Pons (tissue), 1 donor: ENCODE measurements at regions not wholly inside any gene's neighbourhood (a gene's known extent, or its start where the extent isn't known, plus 50 kb on each side); places are given as distances from the start of the nearest gene placed in this dataset.

ENCODE experiments used
- DNase-seq: peaks from one replicate; pipeline ENCODE4 v3.0.0-alpha.2; 2016; ENCODE audit warnings: low spot score

GRCh38 chr6:128666405-128666804 is 146.0 kb upstream of the PTPRK start:
- no peak for DNase-seq

GRCh38 chr6:128663238-128663637 is 142.8 kb upstream of the PTPRK start:
- no peak for DNase-seq

- DNase-seq, result no peak
Observed at GRCh38 chr6:128659878-128660622, 139.7 kb upstream of the PTPRK start.

DNA sequence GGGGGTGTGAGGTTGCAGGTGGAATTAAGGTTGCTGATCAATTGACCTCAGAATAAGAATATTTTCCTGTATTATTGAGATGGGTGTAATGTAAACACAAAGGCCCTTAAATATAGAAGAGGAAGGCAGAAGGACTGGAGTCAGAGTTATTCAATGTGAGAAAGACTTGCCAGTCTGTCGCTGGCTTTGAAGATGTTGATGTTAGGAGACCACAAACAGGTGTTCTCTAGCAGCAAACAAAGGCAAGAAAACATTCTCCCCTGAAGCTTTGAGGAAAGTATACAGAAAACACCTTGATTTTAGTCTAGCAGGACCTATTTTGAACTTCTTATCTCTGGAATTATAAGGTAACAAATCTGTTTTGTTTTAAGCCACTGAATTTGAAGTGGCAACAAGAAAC is 138.9 kb upstream of the PTPRK start:
- DNase-seq, result no peak

DNA sequence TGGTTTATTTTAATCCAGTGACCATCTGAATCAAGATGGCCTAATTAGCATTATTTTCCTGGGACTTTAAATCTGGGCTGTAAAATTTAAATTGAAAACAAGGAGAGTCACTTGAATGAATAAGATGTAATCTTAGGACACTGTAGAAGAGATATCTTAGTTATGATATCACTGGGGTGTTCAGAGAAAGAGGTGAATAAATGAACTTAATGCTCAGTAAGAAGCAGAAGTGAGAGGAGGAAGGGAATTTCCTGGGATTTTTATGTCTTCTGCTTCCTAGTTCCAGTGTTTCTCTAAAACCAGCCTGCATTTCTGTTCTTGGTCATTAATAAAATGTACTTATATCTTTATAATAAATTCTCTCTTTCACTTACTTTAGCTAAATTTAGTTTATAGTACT is 136.8 kb upstream of the PTPRK start:
- no peak for DNase-seq

DNA sequence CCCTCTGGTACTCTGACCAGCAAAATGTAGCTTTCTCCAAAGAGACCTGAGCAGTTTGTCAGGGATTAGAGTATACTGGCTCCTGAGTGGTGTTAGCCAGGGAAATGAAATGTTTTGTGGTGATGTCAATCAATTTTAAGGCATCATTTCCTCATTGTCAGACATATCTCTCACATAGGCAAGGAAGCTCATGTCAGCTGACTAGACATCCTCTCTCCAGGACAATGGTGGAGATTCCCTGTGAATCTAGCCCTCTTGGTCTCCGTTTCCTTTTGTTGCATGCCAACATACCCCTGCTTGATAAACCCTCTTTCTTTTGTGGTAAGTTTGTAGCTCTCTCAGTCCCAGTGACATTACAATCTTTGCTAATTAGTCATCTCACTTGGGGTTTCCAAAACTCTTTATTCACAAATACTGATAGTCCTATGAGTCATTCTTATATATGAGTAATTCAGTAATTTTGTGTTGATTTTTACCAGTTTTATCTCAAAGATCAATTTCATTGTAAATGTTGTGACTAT is 135.6 kb upstream of the PTPRK start:
- no peak for DNase-seq

- no peak for DNase-seq
Observed at GRCh38 chr6:128648022-128648598, 127.7 kb upstream of the PTPRK start.

- no peak for DNase-seq
Observed at GRCh38 chr6:128642132-128642531, 121.7 kb upstream of the PTPRK start.

DNA sequence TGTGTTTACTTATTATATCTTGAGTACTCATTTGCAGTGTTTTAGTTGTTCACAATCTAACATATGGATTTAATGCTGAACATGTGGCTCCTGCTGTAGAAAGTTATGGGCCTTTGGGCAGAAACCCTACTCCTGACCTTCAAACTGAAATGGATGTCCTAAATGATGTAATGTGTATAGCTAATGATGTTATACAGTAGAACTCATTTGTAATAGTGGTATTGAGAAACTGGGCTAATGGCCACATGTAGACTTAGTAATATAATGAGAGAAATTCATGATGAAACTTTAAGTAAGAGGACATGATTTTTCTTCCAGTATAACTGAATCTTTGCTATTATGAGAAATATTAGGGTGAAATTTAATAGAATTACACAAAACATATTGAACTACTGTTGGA is 121.3 kb upstream of the PTPRK start:
- no peak for DNase-seq

GRCh38 chr6:128638817-128639216 is 118.4 kb upstream of the PTPRK start:
- DNase-seq, result no peak

- no peak for DNase-seq
Observed at GRCh38 chr6:128635219-128635618, 114.8 kb upstream of the PTPRK start.

DNA sequence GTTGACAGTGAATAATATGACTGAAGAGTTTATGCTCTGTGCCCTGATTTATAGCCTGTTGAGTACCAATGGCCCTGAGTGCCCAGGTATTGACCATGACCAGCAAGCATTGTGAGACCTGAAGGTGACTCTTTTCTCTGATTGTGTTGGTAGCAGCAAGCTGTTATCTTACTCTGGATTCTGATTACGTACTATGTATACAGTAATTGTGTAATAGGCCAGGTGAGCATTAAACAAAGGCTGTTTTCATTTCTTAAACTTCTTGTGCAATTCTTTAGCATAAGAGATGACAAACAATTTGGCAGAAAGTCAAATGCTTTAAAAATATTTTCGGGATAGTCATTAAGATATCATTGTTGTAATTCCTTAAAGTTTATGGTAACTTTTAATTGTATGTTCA is 111.7 kb upstream of the PTPRK start:
- DNase-seq, result no peak

GRCh38 chr6:128631031-128631430 is 110.6 kb upstream of the PTPRK start:
- DNase-seq, result no peak

DNA sequence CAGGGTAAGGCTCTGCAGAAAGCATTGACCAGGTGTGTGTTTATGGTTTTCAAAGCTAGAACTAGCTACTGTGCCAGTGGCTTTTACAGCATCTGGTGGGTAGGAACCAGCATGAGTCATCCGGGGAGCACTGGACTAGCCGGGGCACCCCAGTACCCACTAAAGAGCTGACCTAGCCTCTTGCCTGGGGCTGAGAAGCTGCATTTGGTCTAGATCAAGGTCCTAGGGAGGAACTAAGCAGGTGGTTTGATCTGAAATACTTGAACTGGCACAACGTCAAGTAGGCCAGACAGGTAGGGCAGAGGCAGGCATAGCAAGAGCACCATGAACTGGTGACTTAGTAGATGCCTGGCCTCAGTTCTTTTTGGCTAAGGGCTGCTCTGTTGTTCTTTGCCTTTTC is 109.8 kb upstream of the PTPRK start:
- no peak for DNase-seq

GRCh38 chr6:128617285-128617684 is 96.9 kb upstream of the PTPRK start:
- no peak for DNase-seq

GRCh38 chr6:128616342-128616741 is 95.9 kb upstream of the PTPRK start:
- no peak for DNase-seq

DNA sequence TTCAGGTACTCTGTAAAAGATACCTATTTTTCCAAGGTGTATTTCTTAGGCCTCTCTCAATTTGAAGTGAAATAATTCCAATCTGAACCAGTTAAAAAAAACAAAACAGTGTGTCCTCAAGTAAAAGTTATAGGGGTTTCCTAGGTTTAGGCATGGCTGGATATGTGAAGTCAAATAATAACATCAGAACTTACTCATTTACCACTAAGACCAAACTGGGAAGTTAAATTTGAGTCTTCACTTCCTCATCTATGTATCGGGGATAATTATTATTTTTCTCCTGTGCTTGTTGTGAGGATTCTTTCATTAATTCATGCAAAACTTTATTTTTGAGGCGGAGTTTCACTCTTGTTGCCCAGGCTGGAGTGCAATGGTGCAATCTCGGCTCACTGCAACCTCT is 86.2 kb upstream of the PTPRK start:
- no peak for DNase-seq

DNA sequence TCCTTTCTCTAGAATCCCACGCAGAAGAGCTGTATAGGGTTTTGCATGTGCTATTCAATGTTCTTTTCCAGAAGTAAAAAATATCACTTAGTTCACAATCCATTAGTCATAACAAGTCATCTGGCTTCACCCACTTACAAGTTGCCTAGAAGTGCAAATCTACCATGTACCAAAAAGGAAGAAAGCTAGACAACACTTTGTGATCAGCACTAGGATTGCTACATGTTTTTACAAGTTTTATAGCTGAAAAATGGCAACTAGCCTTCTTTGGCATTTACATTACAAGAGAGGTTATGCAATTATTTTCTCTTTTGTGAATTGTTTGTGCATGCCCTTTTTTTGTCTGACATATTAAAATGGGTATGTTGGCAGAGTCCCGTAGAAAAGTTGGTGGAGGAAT is 85.6 kb upstream of the PTPRK start:
- no peak for DNase-seq

- DNase-seq, result no peak
Observed at GRCh38 chr6:128601060-128601459, 80.7 kb upstream of the PTPRK start.

DNA sequence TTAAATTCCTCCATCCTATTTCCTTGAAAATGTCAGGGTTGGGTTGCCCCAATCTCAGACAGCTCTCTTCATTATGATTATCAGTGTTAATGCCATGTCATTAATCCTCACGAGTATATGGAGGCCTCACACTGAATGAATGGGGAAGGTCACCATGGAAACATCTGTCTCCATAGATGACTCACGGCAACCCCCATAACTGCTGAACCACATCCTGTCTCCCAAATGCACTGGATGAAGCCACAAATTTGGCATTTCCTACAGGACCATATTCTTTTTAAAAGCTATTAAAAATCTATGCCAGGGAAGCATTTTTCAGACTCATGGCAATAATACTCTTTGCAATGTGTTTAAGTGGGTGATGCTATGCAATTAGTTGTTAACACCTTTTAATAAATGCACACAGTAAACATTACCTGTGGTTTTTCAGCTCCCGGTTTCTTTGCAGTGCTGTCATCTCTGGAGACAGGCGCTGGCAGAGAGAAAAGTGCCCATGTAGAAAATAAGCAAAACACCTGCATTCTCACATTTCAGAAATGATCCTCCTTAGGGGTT is 80.1 kb upstream of the PTPRK start:
- no peak for DNase-seq

GRCh38 chr6:128599036-128599435 is 78.6 kb upstream of the PTPRK start:
- DNase-seq, result no peak

GRCh38 chr6:128598571-128598970 is 78.2 kb upstream of the PTPRK start:
- DNase-seq, result no peak

GRCh38 chr6:128597956-128598355 is 77.6 kb upstream of the PTPRK start:
- DNase-seq, result no peak

DNA sequence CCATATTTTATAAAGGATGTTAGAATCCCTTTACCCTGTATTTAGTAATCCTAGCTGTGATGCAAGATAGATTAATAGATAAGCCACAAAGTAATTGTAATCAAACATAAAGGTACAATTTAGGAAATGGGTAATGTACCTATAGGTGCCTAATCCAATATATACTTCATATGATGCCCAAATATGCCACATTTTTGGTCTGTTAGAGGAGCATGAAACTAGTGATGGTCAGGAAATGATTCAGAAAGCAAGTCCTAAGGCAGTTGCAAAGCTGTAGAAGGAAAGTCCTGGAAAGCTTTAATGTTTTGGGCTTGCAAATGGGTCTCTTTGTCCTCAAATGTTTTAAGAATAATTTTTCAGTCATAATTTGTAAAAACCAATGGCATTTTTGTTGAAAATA is 76.6 kb upstream of the PTPRK start:
- no peak for DNase-seq
